ENCODE measurements at regions not wholly inside any gene's neighbourhood (a gene's known extent, or its start where the extent isn't known, plus 50 kb on each side); places are given as distances from the start of the nearest gene placed in this dataset.
"Not testable (repeated sequence)": the region's sequence is repeated elsewhere in the genome, so short reads cannot be mapped to it uniquely, and the experiment has no call there.

DNA sequence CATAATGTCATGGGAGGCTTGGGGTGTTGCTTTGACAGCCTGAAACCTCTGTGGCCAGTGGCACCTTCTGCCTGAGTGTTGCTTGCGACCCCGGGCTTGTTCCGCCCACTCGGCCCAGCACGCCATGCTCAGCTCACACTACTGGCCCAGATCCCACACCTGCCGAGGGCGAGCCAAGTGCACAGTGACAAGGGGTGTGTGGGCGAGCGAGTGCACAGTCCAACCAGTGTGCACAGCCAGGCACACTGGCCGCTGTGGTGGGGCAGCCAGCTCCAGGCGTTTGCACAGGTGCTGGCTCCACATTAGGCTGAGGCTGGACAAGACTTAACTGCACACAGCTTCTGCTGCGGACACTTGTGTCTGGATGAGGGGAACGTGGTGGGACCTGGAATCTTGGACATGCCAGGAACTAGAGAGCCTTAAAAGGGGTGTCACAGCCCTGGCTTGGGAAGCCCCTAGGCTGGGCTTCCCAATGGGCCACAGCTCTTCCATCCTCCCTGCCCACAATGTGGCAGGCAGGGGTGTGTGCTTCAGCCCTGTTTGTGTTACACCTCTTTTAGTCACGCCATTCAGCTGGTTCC, 609.2 kb upstream of the FOXG1 start:
- no peak for DNase-seq

DNA sequence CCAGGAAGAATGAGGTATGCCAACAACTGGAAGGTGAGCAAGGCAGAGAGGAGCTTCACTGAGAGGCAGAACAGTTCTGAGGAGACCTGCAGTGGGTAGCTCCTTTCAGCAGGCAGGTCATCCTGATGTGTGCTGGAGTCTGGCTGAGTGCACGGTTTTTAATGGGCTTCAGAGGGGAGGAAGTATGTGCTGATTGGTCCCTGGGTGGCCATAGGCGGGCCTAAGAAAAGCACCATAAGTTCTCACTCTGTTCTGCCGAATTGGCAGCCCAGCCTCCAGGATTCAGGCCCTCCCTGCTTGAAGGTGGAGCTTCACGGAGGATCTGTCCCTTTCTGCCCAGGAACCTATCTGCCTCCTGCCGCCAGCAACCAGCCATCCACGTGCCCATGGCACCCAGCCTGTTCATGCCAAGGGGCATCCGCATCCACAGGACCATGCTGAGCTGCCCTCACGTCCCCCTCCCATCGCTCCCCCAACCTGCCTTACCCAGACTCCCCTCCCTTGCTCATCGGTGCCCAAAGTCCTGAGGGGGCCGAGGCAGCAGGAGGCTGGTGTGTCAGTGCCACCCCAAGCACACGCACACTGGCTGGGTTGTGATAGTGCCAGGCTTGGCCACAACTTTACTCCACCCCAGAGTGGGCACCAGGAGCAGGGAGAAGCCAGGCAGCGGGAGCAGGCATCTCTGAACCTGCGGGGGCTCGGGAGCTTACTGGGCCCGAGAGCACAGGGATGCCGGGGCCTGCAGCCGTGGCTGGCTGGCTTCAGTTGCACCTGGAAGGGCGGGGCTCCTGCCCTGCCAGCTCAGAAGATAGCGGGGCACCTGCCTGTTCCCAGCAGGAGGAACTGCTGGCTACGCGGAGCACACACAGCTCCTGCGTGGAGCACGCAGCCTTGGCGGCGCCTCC, 608.4 kb upstream of the FOXG1 start:
- no peak for DNase-seq

DNA sequence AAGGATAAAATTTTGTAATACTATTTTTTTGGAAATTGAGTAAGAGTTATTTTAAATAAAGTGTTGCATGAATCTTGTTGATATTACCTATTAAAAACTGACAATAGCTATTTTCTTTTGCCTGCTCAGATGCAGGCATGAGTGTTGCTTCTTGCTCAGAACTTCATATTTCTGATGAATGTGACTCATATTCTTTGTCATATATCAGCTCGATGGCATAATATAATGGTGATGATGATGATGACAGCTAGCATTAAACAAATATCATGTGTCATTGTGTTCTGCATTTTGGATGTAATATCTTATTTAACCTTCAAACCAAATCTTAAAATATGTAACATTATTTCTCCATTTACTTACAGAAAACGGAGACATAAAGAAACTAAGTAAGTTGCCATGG, 605.5 kb upstream of the FOXG1 start:
- DNase-seq, result no peak

DNA sequence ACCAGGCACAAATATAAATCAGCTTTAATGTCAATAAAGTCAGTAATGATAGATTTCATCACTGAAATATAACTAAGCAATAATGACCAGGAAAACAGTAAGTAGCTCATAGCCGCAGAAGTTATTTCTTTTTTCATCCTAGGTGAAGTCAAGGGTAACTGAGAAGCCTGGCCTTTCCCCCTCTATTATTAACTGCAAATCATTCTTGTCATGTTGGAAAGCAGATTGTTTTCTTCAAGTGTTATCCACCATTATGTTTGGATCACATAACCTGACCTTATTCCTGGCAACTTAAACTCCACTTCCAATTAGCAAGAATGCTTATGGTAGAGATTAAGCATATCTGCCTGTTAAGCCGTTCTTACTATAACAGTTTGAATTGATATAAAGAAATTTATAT, 603.4 kb upstream of the FOXG1 start:
- DNase-seq, result no peak

DNA sequence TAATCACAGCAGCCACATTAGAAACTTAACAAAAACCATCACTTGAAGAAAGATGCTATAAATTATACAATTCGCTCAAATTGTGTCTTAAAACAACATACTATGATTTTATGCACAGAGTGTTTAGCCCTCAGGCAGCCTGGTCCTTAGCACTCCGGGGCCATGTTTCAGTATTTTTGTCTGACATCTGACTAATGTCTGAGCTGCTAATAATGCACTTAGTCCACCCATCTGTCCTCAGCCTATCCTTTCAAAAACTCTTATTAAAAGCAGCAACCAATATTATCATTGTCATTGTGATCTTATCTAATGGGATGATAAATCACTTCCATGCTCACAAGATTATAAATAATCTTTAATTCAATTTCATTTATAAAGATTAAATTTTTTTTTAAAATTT, 602.7 kb upstream of the FOXG1 start:
- no peak for DNase-seq

DNA sequence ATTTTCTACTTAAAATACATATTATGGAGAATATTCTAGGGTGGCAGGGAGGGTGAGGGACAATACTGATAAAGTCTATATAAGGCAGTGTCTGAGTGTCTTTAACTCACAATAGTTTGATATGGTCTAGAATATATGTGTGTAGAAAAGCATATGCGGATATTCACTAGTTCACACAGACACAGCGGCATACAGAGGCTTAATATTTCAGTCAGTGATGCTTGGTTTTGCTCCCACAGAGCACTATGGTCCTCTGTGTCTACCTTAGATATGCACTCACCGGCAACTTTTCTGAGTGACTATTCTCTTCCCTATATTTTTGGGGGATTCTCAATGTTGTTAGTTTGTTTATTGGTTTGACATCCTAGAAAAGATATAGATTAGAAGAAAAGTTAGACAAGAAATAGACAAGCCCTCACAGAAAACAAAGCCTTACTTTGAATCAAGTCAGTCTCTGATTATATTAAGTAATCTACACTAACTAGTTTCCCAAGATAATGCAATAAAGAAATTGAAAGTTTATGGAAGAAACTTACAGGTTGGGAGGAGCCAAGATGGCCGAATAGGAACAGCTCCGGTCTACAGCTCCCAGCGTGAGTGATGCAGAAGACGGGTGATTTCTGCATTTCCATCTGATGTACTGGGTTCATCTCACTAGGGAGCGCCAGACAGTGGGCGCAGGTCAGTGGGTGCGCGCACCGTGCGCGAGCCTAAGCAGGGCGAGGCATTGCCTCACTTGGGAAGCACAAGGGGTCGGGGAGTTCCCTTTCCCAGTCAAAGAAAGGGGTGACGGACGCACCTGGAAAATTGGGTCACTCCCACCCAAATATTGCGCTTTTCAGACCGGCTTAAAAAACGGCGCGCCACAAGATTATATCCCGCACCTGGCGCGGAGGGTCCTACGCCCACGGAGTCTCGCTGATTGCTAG, 578.4 kb upstream of the FOXG1 start:
- not testable (repeated sequence) for DNase-seq

DNA sequence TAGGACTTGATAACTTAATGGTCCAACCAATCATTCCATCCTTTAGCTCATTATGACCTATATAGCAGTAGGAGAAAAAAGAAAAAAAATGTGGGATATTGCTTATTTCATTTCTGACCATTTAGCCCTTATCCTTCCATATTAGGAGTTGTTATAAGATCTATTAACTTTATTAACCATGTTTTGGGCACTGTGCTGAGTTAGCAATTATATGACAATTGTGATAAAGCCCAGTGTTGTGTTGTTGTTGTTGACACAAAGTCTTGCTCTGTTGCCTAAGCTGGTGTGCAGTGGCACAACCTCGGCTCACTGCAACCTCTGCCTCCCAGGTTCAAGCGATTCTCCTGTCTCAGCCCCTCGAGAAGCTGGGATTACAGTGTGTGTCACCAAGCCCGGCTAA, 569.7 kb upstream of the FOXG1 start:
- DNase-seq, result no peak

DNA sequence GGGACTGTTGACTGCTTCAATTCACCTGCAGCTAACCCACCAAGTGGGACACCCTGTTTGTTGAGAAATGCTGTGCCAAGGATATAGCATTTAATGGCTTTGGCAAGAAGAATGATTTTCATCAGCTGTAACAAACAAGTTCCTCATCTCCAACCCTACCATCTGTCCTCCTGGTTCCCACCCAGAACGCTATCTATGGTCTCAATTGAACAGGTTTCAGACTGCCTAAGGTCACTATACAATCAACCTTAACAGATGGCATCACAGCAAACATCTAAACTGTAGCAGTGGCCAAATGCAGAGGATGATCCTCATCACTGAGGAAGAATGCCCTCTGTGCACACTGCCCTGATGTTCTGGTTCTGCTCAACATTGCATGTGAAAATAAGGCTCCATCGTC, 546.2 kb upstream of the FOXG1 start:
- DNase-seq, result peak; percentile 93

DNA sequence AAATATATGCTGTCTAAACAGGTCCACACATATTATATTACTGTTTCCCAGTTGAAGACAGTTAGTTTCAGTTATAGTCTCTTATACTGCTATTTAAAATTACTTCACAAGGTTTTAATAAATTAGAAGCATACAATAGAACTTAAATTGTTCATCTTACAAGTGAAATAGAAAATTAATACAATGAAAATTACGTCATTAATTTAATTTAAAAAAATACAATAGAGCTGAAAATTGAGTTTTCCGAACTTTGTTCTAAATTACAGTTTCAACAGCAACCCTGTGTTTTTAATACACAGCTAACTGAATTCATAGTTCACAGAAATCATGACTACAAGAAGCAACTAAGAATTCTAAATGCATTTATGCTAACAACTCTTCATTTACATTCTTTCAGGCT, 525.7 kb upstream of the FOXG1 start:
- DNase-seq, result no peak

DNA sequence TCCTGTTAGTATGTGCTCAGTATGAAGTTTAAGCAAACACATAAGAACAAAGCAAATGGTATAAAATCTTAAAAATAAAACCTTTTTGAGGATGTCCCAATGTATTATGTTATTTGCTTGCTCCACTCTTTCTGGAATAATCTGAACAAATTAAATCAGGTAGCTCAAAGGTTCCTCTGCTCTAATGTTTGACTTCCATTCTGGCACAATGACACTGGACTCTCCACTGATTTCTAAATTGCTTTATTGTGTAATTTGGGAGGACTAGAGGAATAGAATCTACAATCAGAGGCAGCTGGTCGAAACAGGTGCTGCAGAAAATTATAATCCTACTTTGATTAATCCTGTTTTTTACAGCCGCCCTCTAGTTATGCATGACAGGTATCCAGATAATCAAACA, 523.7 kb upstream of the FOXG1 start:
- DNase-seq, result no peak

DNA sequence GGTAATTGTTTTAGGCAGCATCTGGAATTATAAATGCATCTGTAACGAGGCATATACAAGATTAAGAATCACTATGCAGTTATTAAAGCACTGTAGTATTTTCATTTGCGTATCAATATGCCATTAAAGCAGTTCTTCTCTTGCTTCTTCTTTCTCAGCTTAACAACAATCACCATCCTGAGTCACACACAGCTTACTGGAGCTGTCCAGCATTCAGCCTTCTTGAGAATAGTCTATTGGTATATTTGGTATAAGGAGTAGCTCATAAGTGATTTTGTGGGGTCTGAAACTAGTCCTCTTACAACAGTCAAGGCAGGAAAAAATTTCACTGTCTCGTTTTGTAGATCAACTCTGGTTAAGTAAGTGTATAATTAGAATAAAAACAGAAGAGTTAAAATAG, 523.0 kb upstream of the FOXG1 start:
- DNase-seq, result no peak

DNA sequence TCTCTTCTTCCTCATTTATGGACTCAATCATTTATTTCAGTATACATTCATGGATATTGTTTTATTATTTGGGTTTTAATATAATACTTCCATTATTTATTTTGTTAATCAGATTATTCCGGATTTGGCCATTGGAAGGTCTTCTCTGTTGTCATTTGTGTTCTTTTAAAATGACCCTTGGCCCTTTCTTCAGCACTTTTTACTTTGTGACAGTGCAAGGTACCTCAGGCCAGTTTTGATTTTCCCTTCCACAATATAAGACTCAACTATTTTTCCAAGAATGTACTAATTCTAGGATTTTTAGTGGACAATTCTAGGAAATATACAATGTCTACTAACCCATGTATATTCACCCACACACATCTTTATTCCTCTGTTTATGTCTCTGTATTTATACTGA, 521.4 kb upstream of the FOXG1 start:
- no peak for DNase-seq

DNA sequence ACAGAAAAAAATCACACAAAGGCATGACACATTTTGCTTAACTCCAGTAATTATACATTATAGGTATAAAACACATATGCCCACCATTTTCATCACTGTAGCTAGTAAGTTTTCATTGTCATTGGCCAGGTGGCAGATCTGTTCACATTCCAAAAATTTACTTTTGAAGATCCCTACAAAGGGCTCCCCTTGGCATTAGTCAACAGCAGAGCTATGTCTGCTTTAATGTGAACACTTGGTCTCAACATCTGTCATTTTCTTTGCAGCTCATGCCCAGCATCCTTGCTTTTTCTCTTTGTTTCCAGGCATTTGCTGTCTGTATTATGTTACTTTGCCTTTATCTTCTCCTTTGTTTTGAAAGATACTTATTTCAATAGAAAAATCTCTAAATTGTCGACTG, 519.1 kb upstream of the FOXG1 start:
- peak; percentile 44 for DNase-seq

DNA sequence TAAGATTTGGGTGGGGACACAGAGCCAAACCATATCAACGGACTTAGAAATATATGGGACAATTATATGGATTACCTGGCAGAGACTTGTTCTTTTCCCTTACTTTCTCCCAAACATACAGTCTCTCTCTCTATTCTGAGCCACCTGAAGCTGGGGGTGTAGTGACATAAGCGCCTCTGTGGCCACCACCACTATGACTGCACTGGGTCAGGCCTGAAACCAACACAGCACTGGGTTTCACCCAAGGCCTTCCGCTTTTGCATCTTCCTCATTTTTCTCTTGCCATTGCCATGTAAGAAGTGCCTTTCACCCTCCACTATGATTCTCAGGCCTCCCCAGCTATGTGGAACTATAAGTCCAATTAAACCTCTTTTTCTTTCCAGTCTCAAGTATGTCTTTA, 514.5 kb upstream of the FOXG1 start:
- DNase-seq, result not testable (repeated sequence)

DNA sequence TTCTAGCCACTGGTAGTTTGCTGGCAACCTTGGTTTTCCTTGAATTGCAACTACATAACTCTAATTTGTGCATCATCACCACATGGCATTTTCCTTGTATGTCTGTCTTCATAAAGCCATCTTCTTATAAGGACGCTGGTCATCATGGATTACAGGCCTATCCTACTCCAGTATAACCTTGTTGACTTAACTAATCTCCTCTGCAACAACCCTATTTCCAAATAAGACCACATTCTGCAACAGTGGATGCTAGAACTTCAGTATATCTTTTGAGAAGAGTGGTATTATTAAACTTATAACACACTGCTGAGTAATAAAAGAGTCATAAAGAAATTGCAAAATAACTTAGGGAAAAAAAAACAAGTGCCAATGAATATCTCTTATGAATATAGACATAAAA, 511.8 kb upstream of the FOXG1 start:
- DNase-seq, result no peak

DNA sequence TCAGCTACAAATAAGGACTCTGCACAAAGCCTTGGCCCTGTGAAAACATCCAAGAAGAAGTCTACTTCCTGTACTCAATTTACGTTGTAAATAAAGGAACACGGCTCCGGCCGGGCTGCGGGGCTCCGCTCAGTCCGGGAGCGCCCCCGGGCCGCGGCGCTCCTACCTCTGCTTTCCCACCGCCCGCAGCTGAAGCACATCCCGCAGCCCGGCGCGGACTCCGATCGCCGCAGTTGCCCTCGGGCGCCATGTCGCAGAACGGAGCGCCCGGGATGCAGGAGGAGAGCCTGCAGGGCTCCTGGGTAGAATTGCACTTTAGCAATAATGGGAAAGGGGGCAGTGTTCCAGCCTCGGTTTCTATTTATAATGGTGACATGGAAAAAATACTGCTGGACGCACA, 502.3 kb upstream of the FOXG1 start:
- no peak for DNase-seq

DNA sequence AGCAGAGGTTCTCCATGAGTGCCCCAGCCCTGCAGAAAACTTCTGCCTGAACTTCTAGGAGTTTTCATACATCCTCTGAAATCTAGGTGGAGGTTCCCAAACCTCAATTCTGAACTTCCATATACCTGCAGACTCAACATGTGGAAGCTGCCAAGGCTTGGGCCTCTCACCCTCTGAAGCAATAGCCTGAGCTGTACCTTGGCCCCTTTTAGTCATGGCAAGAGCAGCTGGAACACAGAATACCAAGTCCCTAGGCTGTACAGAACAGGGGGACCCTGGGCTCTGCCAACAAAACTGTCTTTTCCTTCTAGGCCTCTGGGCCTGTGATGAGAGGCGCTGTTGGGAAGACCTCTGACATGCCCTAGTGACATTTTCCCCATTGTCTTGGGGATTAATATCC, 494.3 kb upstream of the FOXG1 start:
- DNase-seq, result no peak

DNA sequence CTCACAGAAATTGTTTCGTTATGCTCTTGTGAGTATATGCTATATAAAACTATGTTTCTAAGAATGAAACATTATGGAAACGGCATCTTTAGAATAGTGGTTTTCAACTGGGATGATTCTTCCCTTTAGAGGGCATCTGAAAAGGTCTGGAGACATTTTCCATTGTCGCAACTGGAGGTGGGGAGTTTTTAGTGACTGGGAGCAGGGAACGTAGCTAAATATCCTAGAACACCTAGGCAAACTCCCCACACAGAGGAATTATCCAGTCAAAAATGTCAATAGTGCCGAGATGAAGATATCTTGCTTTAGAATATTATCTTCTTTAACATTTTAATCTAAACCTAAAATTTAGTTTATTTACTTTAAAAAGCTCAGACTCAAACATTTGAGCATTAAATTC, 486.1 kb upstream of the FOXG1 start:
- no peak for DNase-seq

DNA sequence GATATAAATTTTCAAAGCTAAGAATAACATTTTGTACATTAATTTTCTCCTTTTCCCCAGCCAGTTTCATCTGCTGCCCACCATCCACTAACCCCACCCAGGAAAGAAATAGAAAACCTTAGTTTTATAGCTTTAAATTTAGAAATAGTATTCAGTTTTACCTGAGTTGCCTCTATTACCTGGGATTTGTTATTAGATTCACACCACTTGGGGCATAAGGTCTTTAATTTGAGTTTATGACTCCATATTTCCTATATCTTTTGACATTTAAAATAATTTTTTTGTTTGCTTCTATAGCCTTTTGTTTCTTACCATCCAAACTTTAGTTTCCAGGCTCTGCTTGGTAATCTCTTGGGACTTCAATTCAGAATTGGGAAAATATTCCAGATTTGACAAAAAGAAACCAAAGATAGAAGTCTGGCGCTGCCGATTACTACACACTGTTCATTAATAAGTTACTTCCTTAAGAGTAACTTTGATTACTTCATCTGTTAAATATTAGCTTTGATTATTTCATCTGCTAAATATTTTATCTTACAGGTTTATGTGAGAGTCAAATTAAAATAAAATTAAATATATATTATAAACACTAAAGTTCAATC, 485.5 kb upstream of the FOXG1 start:
- DNase-seq, result no peak

DNA sequence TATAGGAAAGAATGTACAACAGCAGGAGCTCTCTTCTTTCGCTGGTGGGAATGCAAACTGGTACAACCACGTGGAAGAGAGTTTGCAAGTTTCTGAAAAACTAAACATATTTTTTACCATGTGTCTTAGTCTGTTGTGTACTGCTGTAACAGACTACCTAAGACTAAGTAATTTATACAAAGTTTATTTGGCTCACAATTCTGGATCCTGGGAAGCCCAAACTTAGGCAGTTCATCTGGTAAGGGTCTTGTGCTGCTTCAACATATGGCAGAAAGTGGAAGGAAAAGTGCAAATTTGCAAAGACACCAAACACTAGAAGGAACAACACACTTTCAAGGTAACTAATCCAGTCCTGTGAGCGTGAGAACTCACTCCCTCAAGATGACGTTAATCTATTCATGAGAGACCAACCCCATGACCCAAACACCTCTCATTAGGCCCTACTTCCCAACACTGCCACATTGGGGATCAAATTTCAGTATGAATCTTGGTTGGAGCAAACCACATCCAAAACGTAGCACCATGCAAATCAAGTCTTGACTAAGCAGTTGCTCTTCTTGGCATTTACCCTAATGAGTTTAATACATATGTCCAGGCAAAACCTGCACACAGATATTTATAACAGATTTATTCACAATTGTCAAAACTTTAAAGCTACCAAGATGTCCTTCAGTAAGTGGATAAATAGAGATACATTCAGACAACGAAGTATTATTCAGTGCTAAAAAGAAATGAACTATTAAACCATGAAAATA, 481.9 kb upstream of the FOXG1 start:
- DNase-seq, result no peak

DNA sequence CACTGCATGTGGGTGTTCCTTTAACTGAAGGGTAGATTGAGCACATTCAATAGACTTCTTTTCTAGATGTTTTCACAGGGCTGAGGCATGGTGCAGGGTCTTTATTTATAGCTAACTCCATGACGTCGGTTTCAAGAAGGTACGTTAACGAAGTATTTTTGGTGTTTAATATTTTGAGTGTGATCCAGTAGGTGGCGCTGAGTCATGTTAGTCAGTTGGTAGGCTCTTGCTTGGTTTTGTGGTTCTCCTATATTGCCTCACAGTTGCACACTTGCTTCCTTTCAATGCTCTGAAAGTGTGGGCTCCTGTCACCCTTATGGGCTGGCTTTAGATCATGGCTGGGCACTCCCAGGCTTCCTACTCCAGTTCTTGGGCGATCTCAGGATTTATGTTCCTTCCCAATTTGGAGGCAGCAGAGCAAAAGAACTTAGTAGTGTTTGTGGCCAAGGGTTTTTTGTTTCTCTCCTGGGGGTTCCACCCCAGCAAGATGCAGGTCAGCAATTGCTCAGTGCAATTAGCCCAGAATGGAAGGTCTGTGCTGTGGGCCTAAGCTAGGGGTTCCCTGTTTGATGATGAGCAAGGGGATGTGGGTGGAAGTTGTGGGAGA, 471.6 kb upstream of the FOXG1 start:
- no peak for DNase-seq

DNA sequence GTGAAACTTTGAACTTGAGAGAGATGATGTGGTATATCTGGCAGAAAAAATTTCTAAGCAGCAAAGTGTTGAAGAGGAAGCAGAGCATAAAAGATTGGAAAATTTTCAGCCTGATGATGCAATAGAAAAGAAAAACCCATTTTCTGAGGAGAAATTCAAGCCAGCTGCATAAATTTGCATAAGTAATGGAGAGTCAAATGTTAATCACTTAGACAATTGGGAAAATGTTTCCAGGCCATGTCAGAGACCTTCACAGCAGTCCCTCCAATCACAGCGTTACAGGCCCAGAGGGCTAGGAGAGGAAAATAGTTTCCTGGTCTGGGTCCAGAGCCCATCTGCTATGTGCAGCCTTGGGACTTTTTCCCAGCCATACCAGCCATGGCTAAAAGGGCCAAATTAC, 469.0 kb upstream of the FOXG1 start:
- DNase-seq, result no peak
